MM.1S (cell line): ENCODE measurements at regions not wholly inside any gene's neighbourhood (a gene's known extent, or its start where the extent isn't known, plus 50 kb on each side); places are given as distances from the start of the nearest gene placed in this dataset.

ENCODE experiments used
- DNase-seq: peaks from one replicate; pipeline ENCODE4 v3.0.0-alpha.2; 2015
- H2AFZ ChIP-seq: fragments of 300-600 bp; sonication (generic); 2 replicates; pipeline ENCODE4 v1.6.0; 2016; ENCODE audit warnings: antibody characterized with exemption, low read length
- H3F3A ChIP-seq: fragments of 300-600 bp; sonication (generic); 2 replicates; pipeline ENCODE4 v1.6.1; 2016; ENCODE audit warnings: mild to moderate bottlenecking, antibody characterized with exemption, low read length, moderate library complexity, mixed read lengths; ENCODE audit not compliant: insufficient read depth
- H3K27ac ChIP-seq: fragments of 300-600 bp; sonication (generic); 2 replicates; pipeline ENCODE4 v1.5.1; 2016; ENCODE audit warnings: mild to moderate bottlenecking, low read length
- H3K27me3 ChIP-seq: fragments of 300-600 bp; sonication (generic); replicated peaks from 2 replicates; pipeline ENCODE4 v1.6.0; 2016; ENCODE audit warnings: low read length; ENCODE audit not compliant: insufficient read depth
- H3K36me3 ChIP-seq: fragments of 300-600 bp; sonication (generic); replicated peaks from 2 replicates; pipeline ENCODE4 v1.6.1; 2016; ENCODE audit warnings: mild to moderate bottlenecking, low read length, mixed read lengths; ENCODE audit not compliant: insufficient read depth
- H3K4me1 ChIP-seq: fragments of 300-600 bp; sonication (generic); 2 replicates; pipeline ENCODE4 v1.6.1; 2016; ENCODE audit warnings: low read length, mixed read lengths
- H3K4me2 ChIP-seq: fragments of 300-600 bp; sonication (generic); 2 replicates; pipeline ENCODE4 v1.6.0; 2016; ENCODE audit warnings: low read depth, low read length
- H3K4me3 ChIP-seq: fragments of 300-600 bp; sonication (generic); 2 replicates; pipeline ENCODE4 v1.5.1; 2016; ENCODE audit warnings: low read length, mixed read lengths
- H3K79me2 ChIP-seq: fragments of 300-600 bp; sonication (generic); 2 replicates; pipeline ENCODE4 v1.6.1; 2016; ENCODE audit warnings: mixed run types, low read length, mixed read lengths
- H3K9ac ChIP-seq: fragments of 300-600 bp; sonication (generic); 2 replicates; pipeline ENCODE4 v1.6.1; 2016; ENCODE audit warnings: low read length, mixed read lengths
- H3K9me2 ChIP-seq: fragments of 300-600 bp; sonication (generic); replicated peaks from 2 replicates; pipeline ENCODE4 v1.6.1; 2016; ENCODE audit warnings: mild to moderate bottlenecking, low read length, mixed read lengths; ENCODE audit not compliant: insufficient read depth
- H3K9me3 ChIP-seq: fragments of 300-600 bp; sonication (generic); replicated peaks from 2 replicates; pipeline ENCODE4 v1.6.1; 2016; ENCODE audit warnings: mild to moderate bottlenecking, low read length, mixed read lengths; ENCODE audit not compliant: insufficient read depth
- H4K20me1 ChIP-seq: fragments of 300-600 bp; sonication (generic); 2 replicates; pipeline ENCODE4 v1.6.1; 2016; ENCODE audit warnings: mild to moderate bottlenecking, low read length, moderate library complexity, mixed read lengths; ENCODE audit not compliant: insufficient read depth
- CTCF ChIP-seq: fragments of 300-600 bp; sonication (generic); IDR thresholded peaks from 2 replicates; pipeline ENCODE4 v1.5.1; 2016; ENCODE audit warnings: antibody characterized with exemption, low read length, mixed read lengths
- EZH2 ChIP-seq: fragments of 300-600 bp; sonication (generic); optimal IDR thresholded peaks from 2 replicates; pipeline ENCODE3; 2017; ENCODE audit warnings: low read depth, mild to moderate bottlenecking, antibody characterized with exemption, low read length, mixed read lengths
- EZH2phosphoT487 ChIP-seq: fragments of 300-600 bp; sonication (generic); IDR thresholded peaks from 2 replicates; pipeline ENCODE4 v1.6.1; 2018; ENCODE audit warnings: antibody characterized with exemption, low read length

GRCh38 chr3:22526266-22526837 is 676.8 kb upstream of the UBE2E2 start:
- no peak overlapping the region for H3K4me3 ChIP-seq
- H3K4me2 ChIP-seq = no peak overlapping the region
- H3F3A ChIP-seq = no peaks in the 10 kb centered on the region
- no peaks in the 10 kb centered on the region for H3K36me3 ChIP-seq
- DNase-seq = no peak
- no peak overlapping the region for H3K27ac ChIP-seq
- no peaks in the 10 kb centered on the region for H4K20me1 ChIP-seq
- H3K9ac ChIP-seq = no peak overlapping the region
- no peak for TF ChIP-seq EZH2
- no peak for TF ChIP-seq EZH2phosphoT487
- no peak for TF ChIP-seq CTCF
- no peaks in the 10 kb centered on the region for H3K79me2 ChIP-seq
- no peak overlapping the region for H2AFZ ChIP-seq
- H3K9me2 ChIP-seq = no peaks in the 10 kb centered on the region
- no peaks in the 10 kb centered on the region for H3K4me1 ChIP-seq
- no peaks in the 10 kb centered on the region for H3K9me3 ChIP-seq
- H3K27me3 ChIP-seq = no peaks in the 10 kb centered on the region

- H3K27ac ChIP-seq = no peak overlapping the region
- no peak for DNase-seq
- no peak overlapping the region for H3K4me3 ChIP-seq
- H3K36me3 ChIP-seq = no peaks in the 10 kb centered on the region
- no peak overlapping the region for H3K4me2 ChIP-seq
- H3F3A ChIP-seq = no peaks in the 10 kb centered on the region
- H3K4me1 ChIP-seq = no peaks in the 10 kb centered on the region
- no peaks in the 10 kb centered on the region for H4K20me1 ChIP-seq
- no peaks in the 10 kb centered on the region for H3K9me2 ChIP-seq
- H3K27me3 ChIP-seq = no peaks in the 10 kb centered on the region
- H3K9ac ChIP-seq = no peak overlapping the region
- H3K79me2 ChIP-seq = no peaks in the 10 kb centered on the region
- H2AFZ ChIP-seq = no peak overlapping the region
- TF ChIP-seq CTCF = no peak
- TF ChIP-seq EZH2 = no peak
- no peak for TF ChIP-seq EZH2phosphoT487
- H3K9me3 ChIP-seq = no peaks in the 10 kb centered on the region
These were observed 666.6 kb upstream of the UBE2E2 start for GRCh38 chr3:22536541-22536940.

- no peaks in the 10 kb centered on the region for H3K27me3 ChIP-seq
- no peaks in the 10 kb centered on the region for H3K36me3 ChIP-seq
- H3K9me2 ChIP-seq = no peaks in the 10 kb centered on the region
- H2AFZ ChIP-seq = no peak overlapping the region
- no peak overlapping the region for H3K4me3 ChIP-seq
- TF ChIP-seq EZH2 (no peak), EZH2phosphoT487 (no peak), CTCF (no peak)
- H3F3A ChIP-seq = no peaks in the 10 kb centered on the region
- DNase-seq = no peak
- no peak overlapping the region for H3K27ac ChIP-seq
- no peak overlapping the region for H3K4me2 ChIP-seq
- H4K20me1 ChIP-seq = no peaks in the 10 kb centered on the region
- no peak overlapping the region for H3K9ac ChIP-seq
- H3K9me3 ChIP-seq = no peaks in the 10 kb centered on the region
- H3K79me2 ChIP-seq = no peaks in the 10 kb centered on the region
- H3K4me1 ChIP-seq = no peaks in the 10 kb centered on the region
These were observed 665.6 kb upstream of the UBE2E2 start for GRCh38 chr3:22537560-22537959.
